ENCODE measurements at regions not wholly inside any gene's neighbourhood (a gene's known extent, or its start where the extent isn't known, plus 50 kb on each side); places are given as distances from the start of the nearest gene placed in this dataset.

- no peak for TF ChIP-seq EZH2 (IDR thresholded peaks at IDR 0.05; ENCODE audit: borderline replicate concordance, insufficient read depth, low read length, poor library complexity, severe bottlenecking)
- TF ChIP-seq CTCF (IDR thresholded peaks at IDR 0.05; ENCODE audit: poor library complexity, severe bottlenecking): no peak
- no peak for TF ChIP-seq POLR2AphosphoS5 (IDR thresholded peaks at IDR 0.05)
- TF ChIP-seq MXI1 (conservative IDR thresholded peaks at IDR 0.05; ENCODE audit: poor library complexity, severe bottlenecking): no peak
- TF ChIP-seq EP300 (conservative IDR thresholded peaks at IDR 0.05; ENCODE audit: poor library complexity, severe bottlenecking): no peak
- no peak for TF ChIP-seq RAD21 (conservative IDR thresholded peaks at IDR 0.05)
- no peak for TF ChIP-seq TAF1 (IDR thresholded peaks at IDR 0.05; ENCODE audit: low read depth)
- no peak for TF ChIP-seq REST (IDR thresholded peaks at IDR 0.05; ENCODE audit: borderline replicate concordance)
Measured at GRCh38 chr3:186417791-186418190, 55.8 kb upstream of the DGKG start.
